ENCODE measurements at regions not wholly inside any gene's neighbourhood (a gene's known extent, or its start where the extent isn't known, plus 50 kb on each side); places are given as distances from the start of the nearest gene placed in this dataset.
"Not testable (repeated sequence)": the region's sequence is repeated elsewhere in the genome, so short reads cannot be mapped to it uniquely, and the experiment has no call there.

- H3K27me3 ChIP-seq (replicated peaks): no peaks in the 10 kb centered on the region
- H3K4me1 ChIP-seq (replicated peaks): no peaks in the 10 kb centered on the region
- no peaks in the 10 kb centered on the region for H3K9me3 ChIP-seq (replicated peaks)
- no peaks in the 10 kb centered on the region for H3K36me3 ChIP-seq
- no peak overlapping the region for H3K4me3 ChIP-seq
- no peak overlapping the region for H3K27ac ChIP-seq
- DNase-seq (ENCODE audit: low read depth in 1 of 2, low spot score in 2 of 2): no peak
Observed at GRCh38 chr4:71081192-71081591, 87.7 kb downstream of the DCK start.

GRCh38 chr4:71093745-71094144 is 100.3 kb downstream of the DCK start:
- no peak for DNase-seq (ENCODE audit: low read depth in 1 of 2, low spot score in 2 of 2)
- no peaks in the 10 kb centered on the region for H3K9me3 ChIP-seq (replicated peaks)
- no peaks in the 10 kb centered on the region for H3K36me3 ChIP-seq
- H3K27ac ChIP-seq: no peak overlapping the region
- H3K4me3 ChIP-seq: no peak overlapping the region
- no peaks in the 10 kb centered on the region for H3K4me1 ChIP-seq (replicated peaks)
- no peaks in the 10 kb centered on the region for H3K27me3 ChIP-seq (replicated peaks)

- Histone ChIP-seq H3K27me3 (replicated peaks) (no peaks in the 10 kb centered on the region; the same call in 1 of the 2 replicates), H3K9me3 (replicated peaks) (no peaks in the 10 kb centered on the region), H3K4me3 (no peak overlapping the region), H3K27ac (no peak overlapping the region), H3K4me1 (replicated peaks) (no peaks in the 10 kb centered on the region), H3K36me3 (no peaks in the 10 kb centered on the region)
- DNase-seq (ENCODE audit: low read depth in 1 of 2, low spot score in 2 of 2): no peak
Observed at GRCh38 chr4:71094201-71094600, 100.8 kb downstream of the DCK start.

- no peak for DNase-seq (ENCODE audit: low read depth in 1 of 2, low spot score in 2 of 2)
- no peak overlapping the region for H3K4me3 ChIP-seq
- H3K27ac ChIP-seq: no peak overlapping the region
- H3K36me3 ChIP-seq: no peaks in the 10 kb centered on the region
- no peaks in the 10 kb centered on the region for H3K9me3 ChIP-seq (replicated peaks)
- H3K4me1 ChIP-seq (replicated peaks): no peaks in the 10 kb centered on the region
- no peaks in the 10 kb centered on the region; the same call in 1 of the 2 replicates for H3K27me3 ChIP-seq (replicated peaks)
Observed at GRCh38 chr4:71095141-71095540, 101.7 kb downstream of the DCK start.

- DNase-seq (ENCODE audit: low read depth in 1 of 2, low spot score in 2 of 2): no peak
- H3K4me3 ChIP-seq: no peak overlapping the region
- no peaks in the 10 kb centered on the region for H3K4me1 ChIP-seq (replicated peaks)
- H3K27me3 ChIP-seq (replicated peaks): no peaks in the 10 kb centered on the region; the same call in 1 of the 2 replicates
- no peaks in the 10 kb centered on the region for H3K36me3 ChIP-seq
- no peaks in the 10 kb centered on the region for H3K9me3 ChIP-seq (replicated peaks)
- H3K27ac ChIP-seq: no peak overlapping the region
Observed at GRCh38 chr4:71095545-71095944, 102.1 kb downstream of the DCK start.

- Histone ChIP-seq H3K36me3 (no peaks in the 10 kb centered on the region), H3K9me3 (replicated peaks) (no peaks in the 10 kb centered on the region), H3K4me1 (replicated peaks) (no peaks in the 10 kb centered on the region), H3K27me3 (replicated peaks) (no peaks in the 10 kb centered on the region), H3K4me3 (no peak overlapping the region), H3K27ac (no peak overlapping the region)
- no peak for DNase-seq (ENCODE audit: low read depth in 1 of 2, low spot score in 2 of 2)
Observed at GRCh38 chr4:71107726-71108125, 114.3 kb downstream of the DCK start.

- Histone ChIP-seq H3K27ac (no peak overlapping the region), H3K27me3 (replicated peaks) (no peaks in the 10 kb centered on the region), H3K4me3 (no peak overlapping the region), H3K9me3 (replicated peaks) (no peaks in the 10 kb centered on the region), H3K36me3 (no peaks in the 10 kb centered on the region), H3K4me1 (replicated peaks) (no peaks in the 10 kb centered on the region)
- DNase-seq (ENCODE audit: low read depth in 1 of 2, low spot score in 2 of 2): no peak
Observed at GRCh38 chr4:71110499-71110898, 117.0 kb downstream of the DCK start.

- H3K4me1 ChIP-seq (replicated peaks); H3K36me3 ChIP-seq; H3K27ac ChIP-seq; H3K4me3 ChIP-seq; H3K9me3 ChIP-seq (replicated peaks); DNase-seq (ENCODE audit: low read depth in 1 of 2, low spot score in 2 of 2); H3K27me3 ChIP-seq (replicated peaks): not testable (repeated sequence)
Observed at GRCh38 chr4:71111133-71111532, 117.7 kb downstream of the DCK start.

- DNase-seq (ENCODE audit: low read depth in 1 of 2, low spot score in 2 of 2): no peak
- H3K36me3 ChIP-seq: no peaks in the 10 kb centered on the region
- H3K27me3 ChIP-seq (replicated peaks): no peaks in the 10 kb centered on the region
- no peaks in the 10 kb centered on the region for H3K9me3 ChIP-seq (replicated peaks)
- H3K27ac ChIP-seq: no peak overlapping the region
- no peaks in the 10 kb centered on the region for H3K4me1 ChIP-seq (replicated peaks)
- no peak overlapping the region for H3K4me3 ChIP-seq
Observed at GRCh38 chr4:71113294-71113693, 119.8 kb downstream of the DCK start.

GRCh38 chr4:71120831-71121524 is 127.5 kb downstream of the DCK start:
- no peaks in the 10 kb centered on the region for H3K9me3 ChIP-seq (replicated peaks)
- no peaks in the 10 kb centered on the region for H3K27me3 ChIP-seq (replicated peaks)
- H3K27ac ChIP-seq: no peak overlapping the region
- no peak for DNase-seq (ENCODE audit: low read depth in 1 of 2, low spot score in 2 of 2)
- no peaks in the 10 kb centered on the region for H3K36me3 ChIP-seq
- no peaks in the 10 kb centered on the region for H3K4me1 ChIP-seq (replicated peaks)
- no peak overlapping the region for H3K4me3 ChIP-seq

- no peaks in the 10 kb centered on the region for H3K36me3 ChIP-seq
- H3K4me3 ChIP-seq: no peak overlapping the region
- DNase-seq (ENCODE audit: low read depth in 1 of 2, low spot score in 2 of 2): no peak
- H3K27me3 ChIP-seq (replicated peaks): no peaks in the 10 kb centered on the region
- H3K4me1 ChIP-seq (replicated peaks): 0 out of 2 replicates have a peak, but pooled peaks cover 6% of the 10 kb centered on the region
- no peak overlapping the region for H3K27ac ChIP-seq
- no peaks in the 10 kb centered on the region for H3K9me3 ChIP-seq (replicated peaks)
Observed at GRCh38 chr4:71123951-71124350, 130.5 kb downstream of the DCK start.

- Histone ChIP-seq H3K27me3 (replicated peaks) (no peaks in the 10 kb centered on the region), H3K27ac (no peak overlapping the region), H3K4me1 (replicated peaks) (0 out of 2 replicates have a peak, but pooled peaks cover 6% of the 10 kb centered on the region), H3K9me3 (replicated peaks) (no peaks in the 10 kb centered on the region), H3K4me3 (no peak overlapping the region), H3K36me3 (no peaks in the 10 kb centered on the region)
- no peak for DNase-seq (ENCODE audit: low read depth in 1 of 2, low spot score in 2 of 2)
Observed at GRCh38 chr4:71125137-71125536, 131.7 kb downstream of the DCK start.

GRCh38 chr4:71126719-71127118 is 133.3 kb downstream of the DCK start:
- no peaks in the 10 kb centered on the region for H3K9me3 ChIP-seq (replicated peaks)
- no peak overlapping the region for H3K4me3 ChIP-seq
- no peaks in the 10 kb centered on the region for H3K36me3 ChIP-seq
- H3K27me3 ChIP-seq (replicated peaks): no peaks in the 10 kb centered on the region
- peaks cover 6% of the 10 kb centered on the region; the same call in 1 of the 2 replicates for H3K4me1 ChIP-seq (replicated peaks)
- no peak overlapping the region for H3K27ac ChIP-seq
- DNase-seq (ENCODE audit: low read depth in 1 of 2, low spot score in 2 of 2): peak in 1 of 2 experiments; percentile 3

GRCh38 chr4:71130827-71131603 is 137.6 kb downstream of the DCK start:
- Histone ChIP-seq H3K27ac (no peak overlapping the region), H3K4me3 (no peak overlapping the region), H3K27me3 (replicated peaks) (no peaks in the 10 kb centered on the region), H3K36me3 (no peaks in the 10 kb centered on the region), H3K9me3 (replicated peaks) (no peaks in the 10 kb centered on the region), H3K4me1 (replicated peaks) (peaks cover 6% of the 10 kb centered on the region; the same call in 1 of the 2 replicates)
- peak in 1 of 2 experiments; percentile 10 for DNase-seq (ENCODE audit: low read depth in 1 of 2, low spot score in 2 of 2)
